ENCODE measurements at regions not wholly inside any gene's neighbourhood (a gene's known extent, or its start where the extent isn't known, plus 50 kb on each side); places are given as distances from the start of the nearest gene placed in this dataset.

DNA sequence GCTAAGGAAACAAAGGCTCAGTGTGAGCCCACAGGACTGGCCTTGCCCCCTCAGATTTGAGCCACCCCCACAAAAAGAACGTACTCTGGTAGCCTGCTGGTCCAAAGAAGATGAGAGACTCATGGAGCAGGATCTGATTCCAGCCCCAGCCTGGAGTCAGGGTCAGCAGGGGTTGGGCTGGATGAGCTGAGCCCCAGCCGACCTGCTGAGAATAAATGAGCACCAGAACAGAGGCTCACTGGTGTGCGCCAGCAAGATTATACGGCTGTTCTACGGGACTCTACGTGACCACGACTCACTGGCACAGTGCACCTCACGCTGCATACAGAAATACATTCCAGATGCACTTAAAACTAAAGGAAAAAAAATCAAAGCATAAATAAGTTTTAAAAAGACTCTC, 186.0 kb upstream of the RPL38 start:
- TF ChIP-seq POLR2AphosphoS5 (IDR thresholded peaks at IDR 0.05; ENCODE audit: borderline replicate concordance, low read depth, low read length) = no peak
- no peak for TF ChIP-seq EZH2 (IDR thresholded peaks at IDR 0.05)

Measured in SK-N-MC (cell line).